SK-N-SH (cell line): ENCODE measurements at regions not wholly inside any gene's neighbourhood (a gene's known extent, or its start where the extent isn't known, plus 50 kb on each side); places are given as distances from the start of the nearest gene placed in this dataset.

Experiments used
- ELF1 ChIP-seq: IDR thresholded peaks from 2 replicates; pipeline ENCODE4 v1.4.0; 2012
- EP300 ChIP-seq, 2 experiments: IDR thresholded peaks; 2 replicates each; pipeline versions ENCODE4 v1.4.0 to v1.6.1; 2012; ENCODE audit warnings: borderline replicate concordance in 1 of 2, low read depth in 1 of 2, low read length in 1 of 2
- EZH2phosphoT487 ChIP-seq: fragments of 200-600 bp; sonication (generic); IDR thresholded peaks from 2 replicates; pipeline ENCODE4 v1.6.1; 2017; ENCODE audit warnings: low read depth, mixed run types, mild to moderate bottlenecking, antibody characterized with exemption, moderate library complexity, borderline replicate concordance
- FOSL2 ChIP-seq: IDR thresholded peaks from 2 replicates; pipeline ENCODE4 v1.4.0; 2012; ENCODE audit warnings: low read depth, mild to moderate bottlenecking, moderate library complexity, borderline replicate concordance
- JUND ChIP-seq: IDR thresholded peaks from 2 replicates; pipeline ENCODE4 v1.4.0; 2012
- RAD21 ChIP-seq: IDR thresholded peaks from 2 replicates; pipeline ENCODE4 v1.6.1; 2012; ENCODE audit warnings: mild to moderate bottlenecking, low read length
- RFX5 ChIP-seq: IDR thresholded peaks from 2 replicates; pipeline ENCODE4 v1.6.1; 2012; ENCODE audit warnings: mild to moderate bottlenecking, improper control_type of control experiment, low read length
- TF ChIP-seq, protein P1 (sequence below): fragments of 200-600 bp; sonication (generic); IDR thresholded peaks from 2 replicates; pipeline ENCODE4 v1.6.1; 2017; ENCODE audit warnings: antibody characterized with exemption, mild to moderate bottlenecking, moderate library complexity
- TF ChIP-seq, protein P2 (sequence below): IDR thresholded peaks from 2 replicates; pipeline ENCODE4; 2012

DNA sequence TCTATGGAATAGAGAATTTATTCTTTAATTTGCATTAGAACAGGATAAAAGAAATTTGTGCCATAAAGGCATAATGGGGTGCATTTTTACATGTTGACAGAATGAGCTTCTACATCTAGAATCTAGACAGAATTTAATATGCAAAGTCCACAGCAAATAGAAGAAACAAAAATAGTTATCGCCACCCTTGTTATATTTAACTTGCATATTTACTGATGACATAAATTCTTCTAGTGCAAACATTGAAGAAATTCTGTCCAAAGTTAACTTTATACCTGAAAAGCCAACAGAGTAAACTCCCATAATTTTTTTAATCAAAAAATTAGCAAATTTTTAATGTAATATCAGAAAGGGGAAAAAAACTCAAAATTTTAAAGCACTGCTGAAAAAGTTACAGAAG is 213.7 kb upstream of the ALCAM start:
- TF ChIP-seq RAD21 (no peak), EP300 (IDR thresholded peaks at IDR 0.05; ENCODE audit: borderline replicate concordance in 1 of 2, low read depth in 1 of 2, low read length in 1 of 2) (no peak), ELF1 (no peak), RFX5 (no peak), EZH2phosphoT487 (no peak), JUND (no peak), FOSL2 (no peak)
- TF ChIP-seq, protein P1, sequence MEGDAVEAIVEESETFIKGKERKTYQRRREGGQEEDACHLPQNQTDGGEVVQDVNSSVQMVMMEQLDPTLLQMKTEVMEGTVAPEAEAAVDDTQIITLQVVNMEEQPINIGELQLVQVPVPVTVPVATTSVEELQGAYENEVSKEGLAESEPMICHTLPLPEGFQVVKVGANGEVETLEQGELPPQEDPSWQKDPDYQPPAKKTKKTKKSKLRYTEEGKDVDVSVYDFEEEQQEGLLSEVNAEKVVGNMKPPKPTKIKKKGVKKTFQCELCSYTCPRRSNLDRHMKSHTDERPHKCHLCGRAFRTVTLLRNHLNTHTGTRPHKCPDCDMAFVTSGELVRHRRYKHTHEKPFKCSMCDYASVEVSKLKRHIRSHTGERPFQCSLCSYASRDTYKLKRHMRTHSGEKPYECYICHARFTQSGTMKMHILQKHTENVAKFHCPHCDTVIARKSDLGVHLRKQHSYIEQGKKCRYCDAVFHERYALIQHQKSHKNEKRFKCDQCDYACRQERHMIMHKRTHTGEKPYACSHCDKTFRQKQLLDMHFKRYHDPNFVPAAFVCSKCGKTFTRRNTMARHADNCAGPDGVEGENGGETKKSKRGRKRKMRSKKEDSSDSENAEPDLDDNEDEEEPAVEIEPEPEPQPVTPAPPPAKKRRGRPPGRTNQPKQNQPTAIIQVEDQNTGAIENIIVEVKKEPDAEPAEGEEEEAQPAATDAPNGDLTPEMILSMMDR, result no peak
- TF ChIP-seq, protein P2, sequence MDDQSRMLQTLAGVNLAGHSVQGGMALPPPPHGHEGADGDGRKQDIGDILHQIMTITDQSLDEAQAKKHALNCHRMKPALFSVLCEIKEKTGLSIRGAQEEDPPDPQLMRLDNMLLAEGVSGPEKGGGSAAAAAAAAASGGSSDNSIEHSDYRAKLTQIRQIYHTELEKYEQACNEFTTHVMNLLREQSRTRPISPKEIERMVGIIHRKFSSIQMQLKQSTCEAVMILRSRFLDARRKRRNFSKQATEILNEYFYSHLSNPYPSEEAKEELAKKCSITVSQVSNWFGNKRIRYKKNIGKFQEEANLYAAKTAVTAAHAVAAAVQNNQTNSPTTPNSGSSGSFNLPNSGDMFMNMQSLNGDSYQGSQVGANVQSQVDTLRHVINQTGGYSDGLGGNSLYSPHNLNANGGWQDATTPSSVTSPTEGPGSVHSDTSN, result no peak
